Right ventricle myocardium superior (tissue), 1 donor: ENCODE measurements at regions not wholly inside any gene's neighbourhood (a gene's known extent, or its start where the extent isn't known, plus 50 kb on each side); places are given as distances from the start of the nearest gene placed in this dataset.
"Not testable (repeated sequence)": the region's sequence is repeated elsewhere in the genome, so short reads cannot be mapped to it uniquely, and the experiment has no call there.

Experiments used
- ATAC-seq: fragments of 200-7000 bp; cut with Tn5 transposase; one replicate; pipeline ENCODE4 v1.9.1; 2020; ENCODE audit warnings: mild to moderate bottlenecking; ENCODE audit not compliant: poor library complexity
- DNase-seq: peaks from one replicate; pipeline ENCODE4 v3.0.0-alpha.2; 2020
- intact Hi-C: fragments of 100-400 bp; cut with DNase I; formaldehyde crosslinking; loops from one replicate; pipeline ENCODE4 v1.11.2; 2022
- donor health status: DM: no; HTN: yes; CAD: no; lungs with severe emphysema.

- intact Hi-C loops: no loop called here
- no peak for DNase-seq
- peak; percentile 89 for ATAC-seq
These were observed 415.2 kb upstream of the HS3ST1 start for GRCh38 chr4:11843927-11844326.

GRCh38 chr4:11843340-11843739 lies 414.6 kb upstream of the HS3ST1 start:
- ATAC-seq: no peak
- intact Hi-C loops: no loop called here

GRCh38 chr4:11842620-11843263 lies 414.0 kb upstream of the HS3ST1 start:
- no peak for DNase-seq
- intact Hi-C loops: no loop called here
- ATAC-seq: peak; percentile 32

More at GRCh38 chr4:11843340-11843739, 414.6 kb upstream of the HS3ST1 start:
- no peak for DNase-seq

- DNase-seq: no peak
- no peak for ATAC-seq
- intact Hi-C loops: no loop called here
These were observed 411.2 kb upstream of the HS3ST1 start for GRCh38 chr4:11839889-11840288.

GRCh38 chr4:11831739-11832138 lies 403.0 kb upstream of the HS3ST1 start:
- DNase-seq (no peak), ATAC-seq (no peak)
- intact Hi-C loops: no loop called here

GRCh38 chr4:11824566-11824965 lies 395.9 kb upstream of the HS3ST1 start:
- DNase-seq (no peak), ATAC-seq (no peak)
- intact Hi-C loops: no loop called here

- ATAC-seq: no peak
- no peak for DNase-seq
- intact Hi-C loops: no loop called here
These were observed 393.2 kb upstream of the HS3ST1 start for GRCh38 chr4:11821772-11822430.

GRCh38 chr4:11817088-11817487 lies 388.4 kb upstream of the HS3ST1 start:
- ATAC-seq (no peak), DNase-seq (no peak)
- intact Hi-C loops: no loop called here

- ATAC-seq (no peak), DNase-seq (no peak)
- intact Hi-C loops: no loop called here
These were observed 386.1 kb upstream of the HS3ST1 start for GRCh38 chr4:11814758-11815157.

- DNase-seq (no peak), ATAC-seq (no peak)
- intact Hi-C loops: no loop called here
These were observed 385.3 kb upstream of the HS3ST1 start for GRCh38 chr4:11813951-11814446.

GRCh38 chr4:11811521-11811920 lies 382.8 kb upstream of the HS3ST1 start:
- DNase-seq, intact Hi-C loops, ATAC-seq: not testable (repeated sequence)

- intact Hi-C loops: loop anchor here (5.0 kb wide), 1 partner anchor 146 kb away; no protein-coding TSS in a partner anchor
- ATAC-seq: peak; percentile 79
- DNase-seq: no peak
These were observed 377.1 kb upstream of the HS3ST1 start for GRCh38 chr4:11805842-11806241.

- ATAC-seq (no peak), DNase-seq (no peak)
- intact Hi-C loops: no loop called here
These were observed 373.1 kb upstream of the HS3ST1 start for GRCh38 chr4:11801466-11802446.

GRCh38 chr4:11799196-11799595 lies 370.5 kb upstream of the HS3ST1 start:
- DNase-seq (no peak), ATAC-seq (no peak)
- intact Hi-C loops: no loop called here

- intact Hi-C loops: no loop called here
- no peak for ATAC-seq
- no peak for DNase-seq
These were observed 363.1 kb upstream of the HS3ST1 start for GRCh38 chr4:11791797-11792196.

- DNase-seq (no peak), ATAC-seq (no peak)
- intact Hi-C loops: no loop called here
These were observed 361.5 kb upstream of the HS3ST1 start for GRCh38 chr4:11790230-11790629.

- no peak for ATAC-seq
- intact Hi-C loops: no loop called here
- no peak for DNase-seq
These were observed 354.9 kb upstream of the HS3ST1 start for GRCh38 chr4:11783588-11783987.

GRCh38 chr4:11782859-11783258 lies 354.2 kb upstream of the HS3ST1 start:
- no peak for DNase-seq
- intact Hi-C loops: no loop called here
- no peak for ATAC-seq

- DNase-seq: no peak
- no peak for ATAC-seq
- intact Hi-C loops: no loop called here
These were observed 348.8 kb upstream of the HS3ST1 start for GRCh38 chr4:11777447-11777846.
